Panc1 (cell line): ENCODE measurements at regions not wholly inside any gene's neighbourhood (a gene's known extent, or its start where the extent isn't known, plus 50 kb on each side); places are given as distances from the start of the nearest gene placed in this dataset.

Experiments
- CTCF ChIP-seq: fragments of 450-650 bp; IDR thresholded peaks from 2 replicates; pipeline ENCODE4 v1.5.1; 2017; ENCODE audit warnings: mild to moderate bottlenecking
- POLR2AphosphoS5 ChIP-seq: IDR thresholded peaks from 2 replicates; pipeline ENCODE4 v1.6.1; 2012; ENCODE audit warnings: mild to moderate bottlenecking, low read depth, low read length, moderate library complexity

- TF ChIP-seq CTCF (no peak), POLR2AphosphoS5 (no peak)
Measured at GRCh38 chr5:21680641-21681040, 1172.5 kb downstream of the CDH12 start.
